Renal pelvis (tissue), 1 donor: ENCODE measurements at regions not wholly inside any gene's neighbourhood (a gene's known extent, or its start where the extent isn't known, plus 50 kb on each side); places are given as distances from the start of the nearest gene placed in this dataset.

Experiments
- DNase-seq: peaks from one replicate; pipeline ENCODE4 v3.0.0-alpha.2; 2013

GRCh38 chr18:39524370-39524769, 1958.8 kb upstream of the CELF4 start:
- no peak for DNase-seq

GRCh38 chr18:39523281-39523680, 1957.7 kb upstream of the CELF4 start:
- DNase-seq = no peak

GRCh38 chr18:39521164-39521563, 1955.6 kb upstream of the CELF4 start:
- no peak for DNase-seq

GRCh38 chr18:39519741-39520140, 1954.1 kb upstream of the CELF4 start:
- DNase-seq = no peak

GRCh38 chr18:39515299-39515698, 1949.7 kb upstream of the CELF4 start:
- no peak for DNase-seq

- DNase-seq = no peak
These were observed 1947.6 kb upstream of the CELF4 start for GRCh38 chr18:39513186-39513585.

GRCh38 chr18:39506581-39507330, 1941.2 kb upstream of the CELF4 start:
- DNase-seq = no peak

GRCh38 chr18:39500306-39500705, 1934.7 kb upstream of the CELF4 start:
- no peak for DNase-seq

- DNase-seq = no peak
These were observed 1932.2 kb upstream of the CELF4 start for GRCh38 chr18:39497821-39498220.

GRCh38 chr18:39496986-39497385, 1931.4 kb upstream of the CELF4 start:
- no peak for DNase-seq

- no peak for DNase-seq
These were observed 1928.8 kb upstream of the CELF4 start for GRCh38 chr18:39494211-39494896.

- DNase-seq = no peak
These were observed 1925.8 kb upstream of the CELF4 start for GRCh38 chr18:39491408-39491807.

- no peak for DNase-seq
These were observed 1923.8 kb upstream of the CELF4 start for GRCh38 chr18:39489431-39489830.

- no peak for DNase-seq
These were observed 1922.3 kb upstream of the CELF4 start for GRCh38 chr18:39487932-39488331.

- DNase-seq = no peak
These were observed 1920.7 kb upstream of the CELF4 start for GRCh38 chr18:39486268-39486667.

GRCh38 chr18:39485696-39486095, 1920.1 kb upstream of the CELF4 start:
- no peak for DNase-seq

- DNase-seq = no peak
These were observed 1915.7 kb upstream of the CELF4 start for GRCh38 chr18:39481281-39481680.

GRCh38 chr18:39480494-39481195, 1915.0 kb upstream of the CELF4 start:
- no peak for DNase-seq

- DNase-seq = no peak
These were observed 1898.4 kb upstream of the CELF4 start for GRCh38 chr18:39464006-39464405.

GRCh38 chr18:39462436-39462835, 1896.8 kb upstream of the CELF4 start:
- DNase-seq = no peak

- DNase-seq = no peak
These were observed 1894.5 kb upstream of the CELF4 start for GRCh38 chr18:39460136-39460535.

- DNase-seq = no peak
These were observed 1889.7 kb upstream of the CELF4 start for GRCh38 chr18:39455285-39455684.

GRCh38 chr18:39454866-39455265, 1889.3 kb upstream of the CELF4 start:
- DNase-seq = no peak
